ENCODE measurements at regions not wholly inside any gene's neighbourhood (a gene's known extent, or its start where the extent isn't known, plus 50 kb on each side); places are given as distances from the start of the nearest gene placed in this dataset.
"Not testable (repeated sequence)": the region's sequence is repeated elsewhere in the genome, so short reads cannot be mapped to it uniquely, and the experiment has no call there.

GRCh38 chr7:83882551-83882950 lies 233.6 kb upstream of the SEMA3E start:
- no peak for DNase-seq (ENCODE audit: low spot score)

GRCh38 chr7:83879063-83879462 lies 230.1 kb upstream of the SEMA3E start:
- no peak for DNase-seq (ENCODE audit: low spot score)

- no peak for DNase-seq (ENCODE audit: low spot score)
These were observed 229.7 kb upstream of the SEMA3E start for GRCh38 chr7:83878614-83879013.

- DNase-seq (ENCODE audit: low spot score), result no peak
These were observed 227.7 kb upstream of the SEMA3E start for GRCh38 chr7:83876593-83876992.

GRCh38 chr7:83873459-83873858 lies 224.5 kb upstream of the SEMA3E start:
- no peak for DNase-seq (ENCODE audit: low spot score)

- DNase-seq (ENCODE audit: low spot score), result no peak
These were observed 223.6 kb upstream of the SEMA3E start for GRCh38 chr7:83872501-83872900.

- no peak for DNase-seq (ENCODE audit: low spot score)
These were observed 221.6 kb upstream of the SEMA3E start for GRCh38 chr7:83870515-83870914.

GRCh38 chr7:83866582-83866981 lies 217.6 kb upstream of the SEMA3E start:
- no peak for DNase-seq (ENCODE audit: low spot score)

GRCh38 chr7:83864551-83864950 lies 215.6 kb upstream of the SEMA3E start:
- DNase-seq (ENCODE audit: low spot score), result no peak

- DNase-seq (ENCODE audit: low spot score), result no peak
These were observed 215.0 kb upstream of the SEMA3E start for GRCh38 chr7:83863906-83864305.

GRCh38 chr7:83861876-83862275 lies 212.9 kb upstream of the SEMA3E start:
- DNase-seq (ENCODE audit: low spot score), result no peak

- DNase-seq (ENCODE audit: low spot score), result no peak
These were observed 210.9 kb upstream of the SEMA3E start for GRCh38 chr7:83859827-83860226.

- no peak for DNase-seq (ENCODE audit: low spot score)
These were observed 208.8 kb upstream of the SEMA3E start for GRCh38 chr7:83857691-83858090.

- no peak for DNase-seq (ENCODE audit: low spot score)
These were observed 207.2 kb upstream of the SEMA3E start for GRCh38 chr7:83856094-83856493.

GRCh38 chr7:83852136-83852535 lies 203.2 kb upstream of the SEMA3E start:
- DNase-seq (ENCODE audit: low spot score), result no peak

- DNase-seq (ENCODE audit: low spot score), result no peak
These were observed 202.6 kb upstream of the SEMA3E start for GRCh38 chr7:83851551-83851950.

GRCh38 chr7:83850941-83851340 lies 202.0 kb upstream of the SEMA3E start:
- DNase-seq (ENCODE audit: low spot score), result no peak

- DNase-seq (ENCODE audit: low spot score), result no peak
These were observed 201.2 kb upstream of the SEMA3E start for GRCh38 chr7:83850125-83850524.

GRCh38 chr7:83849131-83849530 lies 200.2 kb upstream of the SEMA3E start:
- no peak for DNase-seq (ENCODE audit: low spot score)

GRCh38 chr7:83842894-83843293 lies 194.0 kb upstream of the SEMA3E start:
- DNase-seq (ENCODE audit: low spot score), result no peak

GRCh38 chr7:83837683-83838082 lies 188.7 kb upstream of the SEMA3E start:
- DNase-seq (ENCODE audit: low spot score), result no peak

GRCh38 chr7:83836028-83836427 lies 187.1 kb upstream of the SEMA3E start:
- no peak for DNase-seq (ENCODE audit: low spot score)

- DNase-seq (ENCODE audit: low spot score), result no peak
These were observed 186.5 kb upstream of the SEMA3E start for GRCh38 chr7:83835424-83835823.

- DNase-seq (ENCODE audit: low spot score), result not testable (repeated sequence)
These were observed 184.8 kb upstream of the SEMA3E start for GRCh38 chr7:83833721-83834120.

GRCh38 chr7:83832009-83832408 lies 183.1 kb upstream of the SEMA3E start:
- DNase-seq (ENCODE audit: low spot score), result no peak
